ENCODE measurements at regions not wholly inside any gene's neighbourhood (a gene's known extent, or its start where the extent isn't known, plus 50 kb on each side); places are given as distances from the start of the nearest gene placed in this dataset.

DNA sequence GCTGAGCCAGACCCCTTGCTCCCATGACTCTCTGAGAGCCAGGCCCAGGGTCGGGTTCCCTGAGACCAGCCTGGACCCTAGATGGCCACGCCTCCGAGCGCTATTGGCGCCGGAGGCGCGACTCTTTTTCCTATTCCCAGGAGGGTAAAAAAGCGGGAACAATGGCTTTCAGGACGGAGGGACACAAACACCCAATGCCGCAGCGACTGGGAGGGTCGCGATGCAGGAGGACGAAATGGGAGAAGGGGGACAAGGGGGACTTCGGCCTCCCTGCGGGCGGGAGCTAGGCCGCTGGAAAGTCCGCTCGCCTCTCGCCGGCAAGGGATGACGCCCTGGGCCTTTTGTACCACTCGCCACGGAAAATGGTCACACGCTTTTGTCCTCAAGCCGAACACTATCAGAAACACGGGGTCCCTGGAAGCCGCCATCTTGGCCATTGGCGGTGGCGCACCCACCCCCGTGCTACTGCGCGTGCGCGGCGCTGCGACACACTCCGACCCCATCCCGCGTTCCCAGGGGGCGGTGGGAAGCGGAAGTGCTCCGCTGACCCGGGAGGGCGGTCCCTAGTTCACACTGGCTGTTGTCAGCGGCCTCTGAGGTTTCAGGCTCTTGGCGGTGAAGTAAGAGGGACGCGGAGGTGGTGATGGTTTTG, 98.4 kb downstream of the ZNF674 start (continued):
- TF ChIP-seq MBD4 (IDR thresholded peaks at IDR 0.05; ENCODE audit: borderline replicate concordance, low read length) (no peak), TBX3 (IDR thresholded peaks at IDR 0.05; ENCODE audit: borderline replicate concordance) (no peak), PTBP1 (IDR thresholded peaks at IDR 0.05; ENCODE audit: low read depth, low read length, poor library complexity, severe bottlenecking) (no peak), SP1 (IDR thresholded peaks at IDR 0.05) (no peak), SP1 (CRISPR knock-in tag; IDR thresholded peaks at IDR 0.05) (no peak), ATF4 (CRISPR knock-in tag; IDR thresholded peaks at IDR 0.05) (peak in 1 of 2 experiments; percentile 43; a peak in 1 of 4 replicates), HIVEP1 (CRISPR knock-in tag; IDR thresholded peaks at IDR 0.05) (no peak), SAFB2 (CRISPR knock-in tag; IDR thresholded peaks at IDR 0.05; ENCODE audit: borderline replicate concordance, low read depth) (no peak), ZMYM4 (CRISPR knock-in tag; IDR thresholded peaks at IDR 0.05) (peak; percentile 32; the same call in 1 of the 2 replicates), ZNF7 (CRISPR knock-in tag; IDR thresholded peaks at IDR 0.05) (no peak), ZBTB33 (CRISPR knock-in tag; IDR thresholded peaks at IDR 0.05) (no peak), BORCS8-MEF2B (CRISPR knock-in tag; IDR thresholded peaks at IDR 0.05) (peak; percentile 10; the same call in 1 of the 2 replicates), ZNF512 (CRISPR knock-in tag; IDR thresholded peaks at IDR 0.05) (no peak), PHF5A (CRISPR knock-in tag; IDR thresholded peaks at IDR 0.05; ENCODE audit: low read depth, unreplicated experiment) (peak; percentile 27), KAT7 (CRISPR knock-in tag; IDR thresholded peaks at IDR 0.05; ENCODE audit: borderline replicate concordance) (peak; percentile 37; the same call in 1 of the 2 replicates), MTF1 (CRISPR knock-in tag; IDR thresholded peaks at IDR 0.05) (no peak), NAIF1 (CRISPR knock-in tag; IDR thresholded peaks at IDR 0.05; ENCODE audit: borderline replicate concordance) (no peak), ZNF839 (CRISPR knock-in tag; IDR thresholded peaks at IDR 0.05; ENCODE audit: borderline replicate concordance) (no peak), LCORL (IDR thresholded peaks at IDR 0.05) (no peak), LCORL (CRISPR knock-in tag; IDR thresholded peaks at IDR 0.05) (no peak), HOXA3 (CRISPR knock-in tag; IDR thresholded peaks at IDR 0.05) (peak; percentile 61; the same call in 1 of the 2 replicates)
- TF ChIP-seq, protein P1, sequence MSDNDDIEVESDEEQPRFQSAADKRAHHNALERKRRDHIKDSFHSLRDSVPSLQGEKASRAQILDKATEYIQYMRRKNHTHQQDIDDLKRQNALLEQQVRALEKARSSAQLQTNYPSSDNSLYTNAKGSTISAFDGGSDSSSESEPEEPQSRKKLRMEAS (IDR thresholded peaks at IDR 0.05) = peak; percentile 50; the same call in 1 of the 2 replicates
- TF ChIP-seq, protein P2, sequence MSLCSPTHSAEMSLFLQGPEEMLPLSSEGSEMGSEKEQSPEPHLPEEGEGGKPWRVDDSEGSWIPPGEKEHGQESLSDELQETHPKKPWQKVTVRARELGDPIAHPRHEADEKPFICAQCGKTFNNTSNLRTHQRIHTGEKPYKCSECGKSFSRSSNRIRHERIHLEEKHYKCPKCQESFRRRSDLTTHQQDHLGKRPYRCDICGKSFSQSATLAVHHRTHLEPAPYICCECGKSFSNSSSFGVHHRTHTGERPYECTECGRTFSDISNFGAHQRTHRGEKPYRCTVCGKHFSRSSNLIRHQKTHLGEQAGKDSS (CRISPR knock-in tag; IDR thresholded peaks at IDR 0.05; ENCODE audit: borderline replicate concordance, low read depth) = no peak
- TF ChIP-seq, protein P3, sequence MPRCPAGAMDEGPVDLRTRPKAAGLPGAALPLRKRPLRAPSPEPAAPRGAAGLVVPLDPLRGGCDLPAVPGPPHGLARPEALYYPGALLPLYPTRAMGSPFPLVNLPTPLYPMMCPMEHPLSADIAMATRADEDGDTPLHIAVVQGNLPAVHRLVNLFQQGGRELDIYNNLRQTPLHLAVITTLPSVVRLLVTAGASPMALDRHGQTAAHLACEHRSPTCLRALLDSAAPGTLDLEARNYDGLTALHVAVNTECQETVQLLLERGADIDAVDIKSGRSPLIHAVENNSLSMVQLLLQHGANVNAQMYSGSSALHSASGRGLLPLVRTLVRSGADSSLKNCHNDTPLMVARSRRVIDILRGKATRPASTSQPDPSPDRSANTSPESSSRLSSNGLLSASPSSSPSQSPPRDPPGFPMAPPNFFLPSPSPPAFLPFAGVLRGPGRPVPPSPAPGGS (CRISPR knock-in tag; IDR thresholded peaks at IDR 0.05) = no peak
